GM19372 (cell line): ENCODE measurements at regions not wholly inside any gene's neighbourhood (a gene's known extent, or its start where the extent isn't known, plus 50 kb on each side); places are given as distances from the start of the nearest gene placed in this dataset.
"Not testable (repeated sequence)": the region's sequence is repeated elsewhere in the genome, so short reads cannot be mapped to it uniquely, and the experiment has no call there.

Source experiments
- ATAC-seq: cut with Tn5 transposase; IDR thresholded peaks from one replicate; pipeline ENCODE4 v1.9.1; 2021; ENCODE audit warnings: mild to moderate bottlenecking, low read depth, moderate library complexity; ENCODE audit not compliant: unreplicated experiment

DNA sequence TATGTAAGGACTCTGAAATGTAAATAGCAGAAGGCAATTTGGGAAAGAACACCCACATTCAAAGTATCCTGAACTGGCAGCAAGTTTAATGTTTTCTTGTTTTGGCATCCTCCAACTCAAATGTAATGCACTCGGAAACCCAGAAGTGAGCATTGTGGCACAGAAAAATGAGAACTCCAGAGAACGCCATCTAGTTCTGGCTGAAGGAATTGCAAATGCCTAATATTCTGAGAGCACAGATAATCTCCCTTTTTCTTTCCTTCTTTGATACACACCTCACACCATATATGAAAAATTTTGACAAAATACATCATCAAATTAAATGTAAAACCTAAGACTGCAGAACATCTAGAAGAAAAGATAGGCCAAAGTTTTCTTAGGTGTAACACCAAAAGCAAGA lies 52.1 kb downstream of the PWWP3B start:
- no peak for ATAC-seq

DNA sequence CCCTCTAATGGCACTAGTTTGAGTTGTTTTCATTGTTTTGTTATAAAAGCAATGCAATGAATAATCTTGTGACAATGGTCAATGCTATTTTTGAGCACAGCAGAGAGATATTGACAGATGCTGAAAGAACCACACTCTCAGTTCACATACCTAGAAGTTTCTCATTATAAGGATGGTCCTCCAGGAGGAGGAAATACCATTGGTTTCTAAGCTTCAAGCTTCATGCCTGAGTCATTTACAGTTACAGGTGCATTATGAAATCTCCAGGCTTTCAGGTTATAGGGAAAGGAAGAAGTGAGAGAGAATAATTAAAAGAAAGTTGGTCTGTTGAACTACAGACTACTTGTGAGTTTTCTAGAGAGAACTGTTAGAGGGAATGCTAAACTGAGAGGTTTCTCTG lies 75.3 kb downstream of the PWWP3B start:
- ATAC-seq: no peak

- ATAC-seq: no peak
Measured at GRCh38 chrX:106246511-106246910, 78.4 kb downstream of the PWWP3B start.

DNA sequence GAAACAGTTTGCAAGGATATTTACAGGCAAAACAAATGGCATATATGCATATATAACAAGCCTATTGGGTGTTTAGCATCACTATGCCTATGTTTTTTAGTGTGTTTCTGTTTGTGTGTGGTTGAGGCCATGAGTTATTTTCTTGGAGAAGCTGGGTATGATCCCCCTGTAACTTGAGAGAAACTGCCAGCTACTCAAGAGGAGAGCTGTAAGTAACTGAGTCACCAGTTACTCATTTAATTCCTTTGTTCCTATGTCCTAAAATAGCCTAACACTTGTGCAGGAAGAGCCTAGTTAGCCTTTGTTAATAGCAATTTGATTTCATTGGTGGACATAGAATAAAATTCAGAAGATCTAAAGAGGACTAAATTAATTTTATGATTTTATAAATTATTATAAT lies 79.1 kb downstream of the PWWP3B start:
- ATAC-seq: no peak

DNA sequence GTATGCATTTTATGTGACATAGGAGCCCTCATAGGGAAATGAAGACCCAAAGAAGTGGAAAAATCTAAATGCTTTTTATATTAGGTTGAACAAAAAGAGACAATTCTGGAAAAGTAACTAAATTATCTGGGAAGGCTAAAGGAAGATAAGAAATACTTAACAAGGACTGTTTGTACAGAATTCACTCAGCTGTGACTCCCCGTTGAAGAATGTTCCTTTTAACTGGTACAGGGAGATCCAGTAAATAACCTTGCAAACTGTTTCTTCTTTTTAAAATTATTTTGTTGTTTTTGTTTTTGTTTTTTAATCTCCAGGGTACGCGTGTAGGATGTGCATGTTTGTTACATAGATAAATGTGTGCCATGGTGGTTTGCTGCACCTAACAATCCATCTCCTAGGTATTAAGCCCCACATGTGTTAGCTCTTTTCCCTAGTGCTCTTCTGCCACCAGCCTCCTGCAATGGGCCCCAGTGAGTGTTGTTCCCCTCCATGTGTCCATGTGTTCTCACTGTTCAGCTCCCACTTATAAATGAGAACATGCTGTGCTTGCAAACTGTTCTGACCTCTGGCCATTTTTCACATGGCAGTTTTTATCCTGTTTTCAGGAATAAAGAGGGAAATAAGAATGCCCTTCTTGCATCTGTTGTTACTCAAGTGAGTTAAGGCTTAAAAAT lies 81.7 kb downstream of the PWWP3B start:
- ATAC-seq: no peak

GRCh38 chrX:106263817-106264216 lies 95.7 kb downstream of the PWWP3B start:
- ATAC-seq: no peak

- ATAC-seq: not testable (repeated sequence)
Measured at GRCh38 chrX:106273947-106274587, 106.0 kb downstream of the PWWP3B start.

GRCh38 chrX:106275172-106275571 lies 107.1 kb downstream of the PWWP3B start:
- ATAC-seq: not testable (repeated sequence)

GRCh38 chrX:106278951-106279350 lies 110.8 kb downstream of the PWWP3B start:
- no peak for ATAC-seq

DNA sequence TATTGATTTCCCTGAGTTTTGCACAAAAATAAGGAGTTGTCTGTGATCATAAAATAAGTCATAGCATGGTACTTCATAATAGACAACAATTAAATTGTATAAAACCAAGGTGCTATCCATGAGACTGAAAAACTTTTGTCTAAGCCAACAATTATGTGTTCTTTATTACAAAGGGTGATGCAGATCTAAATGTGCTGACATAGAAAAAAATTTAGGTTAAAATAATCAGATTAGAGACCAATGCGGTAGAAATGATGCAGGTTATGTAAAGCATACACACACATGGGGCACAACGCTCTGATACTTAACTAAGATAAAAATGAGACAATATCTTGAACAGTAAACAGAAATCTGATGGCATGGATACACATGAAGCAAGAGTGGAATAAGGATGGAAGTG lies 113.3 kb downstream of the PWWP3B start:
- ATAC-seq: no peak

GRCh38 chrX:106283841-106284240 lies 115.7 kb downstream of the PWWP3B start:
- ATAC-seq: no peak

DNA sequence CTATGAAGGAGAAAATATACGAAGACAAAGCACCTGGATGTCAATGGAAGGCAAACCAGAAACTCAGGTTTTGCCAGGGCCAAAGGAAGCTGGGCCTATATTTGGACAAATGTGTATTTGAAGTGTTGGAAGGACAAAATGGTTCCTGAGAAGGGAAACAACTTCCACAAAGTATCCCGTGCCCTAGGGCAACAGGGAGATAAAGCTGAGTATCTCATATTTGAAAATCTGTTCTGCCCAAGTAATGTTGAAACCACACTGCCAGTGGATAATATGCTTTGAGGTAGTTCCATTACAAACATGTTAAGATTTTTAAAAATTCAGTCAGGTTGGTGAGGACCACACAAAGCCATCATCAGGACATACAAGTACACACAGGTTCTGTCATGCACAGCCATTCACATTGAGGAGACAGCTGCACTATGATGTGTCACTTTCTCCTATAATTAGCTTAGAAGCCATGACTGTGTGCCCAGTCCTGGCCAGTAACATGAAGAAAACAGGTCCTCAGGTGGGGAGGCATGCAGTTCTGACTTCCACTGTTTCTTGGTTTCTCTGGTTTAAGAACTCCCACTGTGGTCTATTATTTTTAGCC lies 116.4 kb downstream of the PWWP3B start:
- ATAC-seq: no peak

DNA sequence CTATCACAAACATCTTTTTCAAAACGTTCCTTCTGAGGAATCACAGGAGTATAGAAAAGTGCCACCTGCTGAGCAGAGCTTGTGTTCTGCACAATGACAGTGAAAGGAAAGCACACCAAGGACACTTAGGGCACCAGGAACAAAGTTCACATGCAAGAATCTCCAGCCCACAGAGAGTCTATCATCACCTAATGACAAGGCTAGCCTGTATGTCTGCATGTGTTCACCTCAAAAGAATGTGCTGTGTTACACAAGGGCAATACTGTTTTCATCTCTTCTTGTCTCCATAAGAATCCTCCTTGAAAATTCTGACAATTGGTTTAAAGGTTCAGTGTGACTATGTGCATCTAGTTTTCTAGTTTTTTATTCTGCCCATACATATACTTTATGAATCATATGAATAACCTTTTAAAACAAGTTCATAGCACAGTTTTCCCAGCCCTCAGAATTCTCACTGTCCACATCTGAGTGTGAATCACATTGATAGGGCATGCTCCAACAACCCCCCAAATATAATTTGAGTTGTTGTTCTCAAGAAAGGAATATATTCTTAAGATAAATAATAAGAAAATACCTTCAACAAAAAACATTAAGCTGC lies 118.0 kb downstream of the PWWP3B start:
- no peak for ATAC-seq

- ATAC-seq: not testable (repeated sequence)
Measured at GRCh38 chrX:106290778-106291177, 122.7 kb downstream of the PWWP3B start.

- ATAC-seq: not testable (repeated sequence)
Measured at GRCh38 chrX:106291779-106292390, 123.8 kb downstream of the PWWP3B start.

DNA sequence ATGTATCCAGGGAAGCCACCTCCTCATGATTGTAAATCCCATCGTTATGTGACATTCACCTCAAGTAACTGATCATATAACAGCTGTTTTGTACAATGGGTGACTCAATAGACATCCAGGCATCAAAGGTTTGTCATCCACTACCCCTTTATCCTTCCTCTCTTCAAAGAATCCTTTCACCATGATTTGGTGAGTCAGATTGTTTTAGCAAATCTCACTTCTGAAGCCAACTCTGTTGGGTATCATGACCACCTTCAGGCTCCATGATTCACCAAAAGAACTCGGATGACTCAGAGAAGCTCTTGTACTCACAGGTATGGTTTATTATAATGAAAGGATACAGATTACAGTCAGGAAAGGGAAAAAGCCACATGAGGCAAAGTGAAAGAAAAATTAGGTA lies 132.1 kb downstream of the PWWP3B start:
- ATAC-seq: no peak

DNA sequence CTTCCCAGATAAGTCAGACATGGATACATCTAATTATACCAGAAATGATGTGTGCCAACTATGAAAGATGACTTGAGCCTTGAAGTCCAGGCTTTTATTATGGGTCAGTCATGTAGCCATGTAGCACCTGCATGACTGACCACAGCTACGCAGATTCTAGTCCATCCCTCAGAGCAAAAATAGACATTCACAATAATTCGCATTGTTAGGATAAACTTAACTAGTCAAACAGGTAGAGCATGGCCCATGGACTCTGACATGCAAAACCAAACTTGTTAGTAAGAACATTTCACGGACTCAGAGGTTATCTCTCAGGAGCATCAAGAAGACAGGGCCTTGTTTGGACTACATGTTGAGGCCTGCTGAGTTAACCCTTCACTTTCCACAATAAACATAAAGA lies 132.6 kb downstream of the PWWP3B start:
- ATAC-seq: no peak

- no peak for ATAC-seq
Measured at GRCh38 chrX:106302304-106302703, 134.2 kb downstream of the PWWP3B start.

DNA sequence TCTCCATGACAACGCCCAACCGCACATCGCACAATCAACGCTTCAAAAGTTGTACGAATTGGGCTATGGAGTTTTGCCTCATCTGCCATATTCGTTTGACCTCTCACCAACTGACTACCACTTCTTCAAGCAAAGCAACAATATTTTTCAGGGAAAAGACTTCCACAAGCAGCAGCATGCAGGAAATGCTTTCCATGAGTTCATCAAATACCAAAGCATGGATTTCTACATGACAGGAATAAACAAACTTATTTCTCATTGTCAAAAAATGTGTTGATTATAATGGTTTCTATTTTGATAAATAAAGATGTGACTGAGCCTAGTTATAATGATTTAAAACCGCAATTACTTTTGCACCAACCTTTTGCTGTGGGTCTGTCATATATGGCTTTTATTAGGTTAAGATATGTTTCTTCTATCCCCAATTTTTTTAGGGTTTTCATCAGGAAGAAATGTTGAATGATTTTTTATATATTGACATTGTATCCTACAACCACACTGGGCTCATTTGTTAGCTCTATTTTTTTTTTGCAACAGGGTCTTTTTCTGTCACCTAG lies 138.4 kb downstream of the PWWP3B start:
- ATAC-seq: no peak

- ATAC-seq: no peak
Measured at GRCh38 chrX:106323357-106323756, 155.3 kb downstream of the PWWP3B start.

DNA sequence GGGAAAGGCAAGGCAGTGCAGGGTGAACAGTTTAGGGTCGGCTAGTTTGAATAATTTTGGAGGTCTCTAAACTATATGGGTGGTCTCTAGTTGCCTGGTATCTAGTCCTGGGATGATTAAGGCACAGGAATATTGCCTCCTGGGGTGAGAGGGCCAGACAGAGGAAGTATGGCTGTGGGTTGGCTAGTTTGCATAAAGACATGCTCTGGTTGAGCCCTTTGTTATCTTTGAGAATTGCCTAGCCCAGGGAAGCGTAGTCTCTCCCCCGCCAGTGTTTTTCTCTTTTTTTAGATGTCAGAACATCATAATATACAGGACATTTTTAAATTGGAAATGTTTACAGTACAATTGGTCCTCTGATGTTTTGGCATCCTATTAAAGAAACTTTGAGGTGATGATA lies 163.5 kb downstream of the PWWP3B start:
- no peak for ATAC-seq
